ENCODE measurements at regions not wholly inside any gene's neighbourhood (a gene's known extent, or its start where the extent isn't known, plus 50 kb on each side); places are given as distances from the start of the nearest gene placed in this dataset.

DNA sequence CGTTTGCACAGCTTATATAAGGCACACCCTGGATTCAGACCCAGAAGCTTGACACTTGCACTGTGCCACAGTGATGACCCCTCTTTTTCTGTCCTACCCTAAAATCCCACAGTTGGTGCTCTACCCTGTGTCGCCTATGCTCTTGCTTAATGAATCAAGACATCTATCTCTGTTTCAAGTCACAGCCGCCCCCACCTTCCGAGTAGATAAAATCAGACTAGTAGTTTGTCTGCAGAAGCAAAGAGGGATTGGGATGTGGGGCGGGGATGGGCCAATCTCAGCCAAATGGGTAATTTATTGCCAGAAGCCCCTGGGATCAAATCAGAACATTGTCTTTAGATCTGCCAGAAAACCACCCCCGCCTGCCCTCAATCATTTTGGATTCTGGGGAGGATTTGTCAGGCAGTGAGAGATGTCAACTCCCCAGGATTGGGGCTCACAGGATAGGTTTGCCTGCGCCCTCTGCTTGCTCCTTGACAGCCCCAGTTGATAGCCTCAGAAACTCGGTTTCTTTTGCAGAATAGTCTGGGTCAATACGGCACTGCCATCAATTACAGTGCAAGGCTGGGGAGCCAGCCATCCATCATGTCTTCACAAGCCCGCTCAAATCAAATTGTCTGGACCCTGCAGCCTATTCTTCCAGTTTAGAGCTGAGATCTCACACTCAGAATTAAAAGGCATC, 520.8 kb downstream of the GRIN2A start:
- TF ChIP-seq, protein P1, sequence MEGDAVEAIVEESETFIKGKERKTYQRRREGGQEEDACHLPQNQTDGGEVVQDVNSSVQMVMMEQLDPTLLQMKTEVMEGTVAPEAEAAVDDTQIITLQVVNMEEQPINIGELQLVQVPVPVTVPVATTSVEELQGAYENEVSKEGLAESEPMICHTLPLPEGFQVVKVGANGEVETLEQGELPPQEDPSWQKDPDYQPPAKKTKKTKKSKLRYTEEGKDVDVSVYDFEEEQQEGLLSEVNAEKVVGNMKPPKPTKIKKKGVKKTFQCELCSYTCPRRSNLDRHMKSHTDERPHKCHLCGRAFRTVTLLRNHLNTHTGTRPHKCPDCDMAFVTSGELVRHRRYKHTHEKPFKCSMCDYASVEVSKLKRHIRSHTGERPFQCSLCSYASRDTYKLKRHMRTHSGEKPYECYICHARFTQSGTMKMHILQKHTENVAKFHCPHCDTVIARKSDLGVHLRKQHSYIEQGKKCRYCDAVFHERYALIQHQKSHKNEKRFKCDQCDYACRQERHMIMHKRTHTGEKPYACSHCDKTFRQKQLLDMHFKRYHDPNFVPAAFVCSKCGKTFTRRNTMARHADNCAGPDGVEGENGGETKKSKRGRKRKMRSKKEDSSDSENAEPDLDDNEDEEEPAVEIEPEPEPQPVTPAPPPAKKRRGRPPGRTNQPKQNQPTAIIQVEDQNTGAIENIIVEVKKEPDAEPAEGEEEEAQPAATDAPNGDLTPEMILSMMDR (IDR thresholded peaks at IDR 0.05): no peak
- no peak for TF ChIP-seq POLR2A (IDR thresholded peaks at IDR 0.05)

Data from uterus (tissue), 2 donors.